ENCODE measurements at regions not wholly inside any gene's neighbourhood (a gene's known extent, or its start where the extent isn't known, plus 50 kb on each side); places are given as distances from the start of the nearest gene placed in this dataset.

DNA sequence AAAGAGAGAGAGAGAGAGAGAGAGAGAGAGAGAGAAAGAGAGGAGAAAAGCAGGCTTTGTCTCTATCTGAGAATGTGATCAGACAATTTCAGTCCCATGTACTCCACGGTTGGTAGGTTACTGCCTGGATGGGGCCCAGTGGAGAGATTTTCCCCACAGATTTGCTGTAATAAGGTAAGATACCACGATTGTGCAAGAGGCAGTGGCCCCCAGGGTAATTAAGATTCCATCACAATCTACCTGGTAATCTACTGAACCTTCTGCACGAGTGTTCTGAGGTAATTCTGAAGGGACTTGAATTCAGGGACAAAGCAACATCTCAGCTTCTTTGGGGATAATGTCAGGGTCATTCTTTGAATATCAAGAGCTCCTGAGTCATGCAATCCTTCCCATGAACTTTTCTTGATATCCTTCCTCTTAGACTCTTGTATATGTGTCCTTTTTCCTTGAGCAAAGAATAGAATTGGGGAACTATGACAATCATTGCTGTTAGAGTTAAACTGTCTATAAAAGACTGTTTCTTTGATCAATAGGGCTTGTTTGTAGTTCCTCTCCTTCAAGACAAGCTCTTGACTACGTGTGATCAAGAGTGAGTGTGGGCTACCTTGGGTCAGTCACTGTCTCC, 306.6 kb downstream of the MAF start:
- TF ChIP-seq GATA2 (IDR thresholded peaks at IDR 0.05; ENCODE audit: low read depth, low read length) (no peak), GATA3 (IDR thresholded peaks at IDR 0.05; ENCODE audit: low read depth, low read length) (no peak)
